ENCODE measurements at regions not wholly inside any gene's neighbourhood (a gene's known extent, or its start where the extent isn't known, plus 50 kb on each side); places are given as distances from the start of the nearest gene placed in this dataset.
"Not testable (repeated sequence)": the region's sequence is repeated elsewhere in the genome, so short reads cannot be mapped to it uniquely, and the experiment has no call there.

GRCh38 chr2:20499387-20499786 lies 52.5 kb downstream of the RHOB start:
- no peak for DNase-seq

DNA sequence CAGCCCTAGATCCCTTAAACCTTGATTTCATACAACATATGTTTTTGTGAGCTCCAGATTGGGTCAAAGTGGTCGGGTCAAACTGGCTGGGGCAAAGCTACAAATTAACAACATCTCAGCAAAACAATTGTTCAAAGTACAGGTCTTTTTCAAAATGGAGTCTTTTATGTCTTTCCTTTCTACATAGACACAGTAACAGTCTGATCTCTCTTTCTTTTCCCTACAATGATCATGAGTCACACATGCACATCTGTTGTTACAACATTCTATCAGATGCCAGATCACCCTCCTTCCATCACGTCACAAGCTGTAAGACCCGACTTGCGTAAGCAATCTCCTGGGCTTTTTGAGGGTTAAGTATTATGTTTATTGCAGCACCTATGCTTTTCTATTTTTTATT lies 55.1 kb downstream of the RHOB start:
- DNase-seq, result peak; percentile 68 to 86 (median 81)

- DNase-seq, result not testable (repeated sequence)
These were observed 55.6 kb downstream of the RHOB start for GRCh38 chr2:20502496-20502895.

GRCh38 chr2:20504174-20504573 lies 57.3 kb downstream of the RHOB start:
- DNase-seq, result no peak

GRCh38 chr2:20506201-20506685 lies 59.4 kb downstream of the RHOB start:
- peak in 2 of 3 donors; percentile 30 to 32 for DNase-seq

DNA sequence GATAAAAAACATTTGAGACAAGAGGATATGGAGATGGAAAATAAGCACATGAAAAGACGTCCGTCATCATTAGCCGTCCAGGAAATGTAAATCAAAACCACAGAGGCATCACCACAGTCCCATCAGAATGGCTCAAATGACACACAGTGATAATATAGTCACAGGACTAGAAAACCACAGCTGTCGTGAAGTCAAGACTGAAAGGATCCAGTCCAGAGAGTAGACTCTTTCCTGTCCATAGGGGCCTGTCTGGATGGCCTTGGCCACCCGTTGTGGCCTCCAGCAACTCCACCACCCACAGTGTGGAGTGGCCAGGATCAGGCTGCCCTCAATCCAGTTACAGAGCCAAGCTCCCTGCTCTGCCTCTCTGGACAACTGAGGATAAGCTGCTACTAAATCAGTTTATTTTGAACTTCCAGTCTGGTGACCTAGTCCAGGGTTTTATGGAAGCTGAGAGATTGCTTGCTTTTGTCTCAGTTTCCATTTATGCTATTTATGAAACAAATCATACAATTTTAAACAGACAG lies 60.4 kb downstream of the RHOB start:
- peak; percentile 60 to 74 (median 63) for DNase-seq

DNA sequence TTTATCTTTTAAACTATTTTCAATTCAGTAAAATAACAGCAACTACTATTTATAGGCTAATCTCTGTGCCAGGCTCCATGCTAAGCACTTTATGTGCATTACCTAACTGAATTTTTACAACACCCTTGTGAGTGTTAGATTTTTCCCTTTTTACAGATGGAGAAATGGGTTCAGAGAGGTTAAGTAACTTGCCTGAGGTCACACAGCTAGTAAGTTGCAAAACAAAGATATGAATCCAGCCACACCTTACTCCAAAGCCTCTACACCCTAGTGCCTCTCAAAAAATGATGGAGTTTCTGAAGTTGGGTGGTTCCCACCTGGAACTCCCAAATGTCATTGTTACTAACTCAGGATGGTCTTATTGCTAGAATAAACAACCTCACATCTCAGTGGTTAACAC lies 60.8 kb downstream of the RHOB start:
- DNase-seq, result no peak

- no peak for DNase-seq
These were observed 62.5 kb downstream of the RHOB start for GRCh38 chr2:20509301-20509769.

DNA sequence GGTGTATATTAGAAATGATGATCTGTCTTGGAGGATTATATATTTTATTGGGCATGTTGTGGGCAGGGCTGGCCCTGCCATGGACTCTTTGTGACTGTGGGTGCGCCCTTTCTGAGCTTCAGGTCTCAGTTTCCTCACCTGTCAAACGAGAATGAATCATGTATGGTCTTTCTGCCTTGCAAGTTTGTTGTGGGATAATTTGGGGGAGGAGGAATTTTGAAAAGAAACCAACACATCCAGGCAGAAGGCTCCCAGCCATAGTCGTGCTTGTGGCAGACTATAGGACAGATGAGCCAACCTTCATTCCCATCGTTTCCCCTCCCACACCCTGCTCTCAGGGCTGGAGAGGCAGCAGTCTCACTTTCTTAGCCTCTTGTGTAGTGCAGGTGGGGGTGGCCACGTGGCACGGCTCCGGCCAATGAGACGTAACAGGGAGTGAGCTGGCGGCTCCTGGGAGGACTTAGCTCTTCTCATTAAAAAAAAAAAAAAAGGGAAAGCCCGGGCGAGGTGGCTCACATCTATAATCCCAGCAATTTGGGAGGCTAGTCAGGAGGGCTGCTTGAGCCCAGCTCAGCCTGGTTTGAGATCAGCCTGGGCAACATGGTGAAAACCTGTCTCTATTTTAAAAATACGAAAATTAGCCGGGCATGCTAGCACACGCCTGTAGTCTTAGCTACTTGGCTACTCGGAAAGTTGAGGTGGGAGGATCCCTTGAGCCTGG lies 63.1 kb downstream of the RHOB start:
- DNase-seq, result peak in 2 of 3 donors; percentile 13 to 33

DNA sequence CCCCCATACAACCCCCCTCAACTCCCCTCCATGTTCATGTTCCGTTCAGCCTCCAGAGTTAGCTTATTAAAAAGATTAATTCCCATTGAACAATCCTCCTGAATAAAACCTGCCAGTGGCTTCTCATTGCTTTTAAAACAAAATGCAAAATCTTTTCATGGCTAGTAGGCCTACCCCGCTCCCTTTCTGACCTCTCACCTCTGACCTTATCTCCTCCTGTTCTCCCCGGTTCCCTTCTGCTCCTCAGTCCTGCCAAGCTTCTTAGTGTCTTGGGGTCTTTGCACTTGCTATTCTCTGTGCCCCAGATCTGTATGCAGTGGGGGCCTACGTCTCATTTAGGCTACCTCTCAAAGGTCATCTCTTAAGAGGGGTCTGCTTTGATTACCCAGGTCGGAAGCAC lies 64.3 kb downstream of the RHOB start:
- DNase-seq, result no peak

DNA sequence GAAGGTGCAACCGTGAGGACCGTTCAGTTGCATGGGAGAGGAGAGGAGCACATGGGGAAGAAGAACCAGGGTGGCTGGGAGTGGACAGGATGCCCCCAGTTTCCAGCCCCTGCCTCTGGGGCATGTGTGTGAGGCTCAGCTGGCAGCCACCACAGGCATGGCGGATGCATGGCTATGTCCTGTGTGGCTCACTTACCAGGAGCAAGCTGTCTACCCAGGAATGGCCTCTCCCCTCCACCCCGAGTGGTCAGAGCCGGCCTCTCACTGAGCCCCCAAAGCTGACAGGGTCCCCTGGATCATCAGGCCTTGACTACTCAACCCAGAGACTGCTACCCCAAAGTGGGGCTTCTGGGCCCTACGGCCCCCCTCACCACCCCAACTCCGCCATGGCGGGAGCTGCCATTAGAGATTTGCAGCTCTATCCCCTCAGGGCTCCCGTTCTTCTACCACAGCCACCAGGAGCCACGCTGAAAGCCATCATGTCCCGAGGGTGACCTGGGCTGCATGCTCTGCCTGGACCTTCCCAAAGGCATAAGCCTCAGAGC lies 65.3 kb downstream of the RHOB start:
- no peak for DNase-seq

DNA sequence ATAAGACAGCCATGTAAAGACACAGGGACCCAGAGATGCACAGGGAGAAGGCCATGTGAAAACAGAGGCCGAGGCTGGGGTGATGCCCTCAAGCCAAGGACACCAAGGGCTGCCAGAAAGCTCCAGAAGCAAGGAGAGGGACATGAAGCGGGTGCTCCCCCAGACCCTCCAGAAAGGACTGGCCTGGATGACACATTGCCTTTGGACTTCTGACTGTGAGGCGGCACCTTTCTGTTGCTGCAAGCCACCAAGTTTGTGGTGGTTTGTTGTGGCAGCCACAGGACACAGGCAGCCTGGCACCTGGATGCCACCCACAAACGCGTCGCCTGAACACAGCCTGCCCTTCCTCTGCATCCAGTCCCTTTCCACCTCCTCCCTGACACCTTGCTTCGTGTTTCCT lies 67.1 kb downstream of the RHOB start:
- no peak for DNase-seq

DNA sequence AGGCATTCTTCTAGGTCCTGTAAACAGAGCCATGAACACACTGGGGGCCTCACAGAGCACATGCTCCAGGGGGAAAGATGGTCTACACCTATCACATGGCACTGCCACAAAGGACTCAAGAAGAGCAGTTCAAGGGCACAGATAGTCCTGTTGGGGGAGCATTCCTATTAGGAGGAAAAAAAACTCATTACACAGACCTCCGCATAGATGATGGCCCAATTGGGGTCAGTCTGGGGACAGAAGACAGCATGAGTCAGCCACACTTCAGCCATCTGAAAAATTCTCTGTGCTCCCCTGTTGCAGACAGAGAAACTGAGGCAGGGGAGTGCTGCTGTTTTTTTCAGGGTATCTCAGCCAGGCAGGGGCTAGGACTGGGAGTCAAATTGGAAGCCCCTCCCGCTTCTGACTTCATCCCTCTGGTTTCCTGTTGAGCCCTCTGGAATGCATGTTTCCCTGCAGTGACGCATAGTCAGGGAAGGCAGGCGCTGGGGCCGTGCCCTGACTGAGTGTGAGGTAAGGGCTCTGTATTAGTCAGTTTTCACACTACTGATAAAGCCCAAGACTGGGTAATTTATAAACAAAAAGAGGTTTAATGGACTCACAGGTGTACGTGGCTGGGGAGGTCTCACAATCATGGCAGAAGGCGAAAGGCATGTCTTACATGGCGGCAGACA lies 67.9 kb downstream of the RHOB start:
- no peak for DNase-seq

- no peak for DNase-seq
These were observed 68.7 kb downstream of the RHOB start for GRCh38 chr2:20515290-20516220.

DNA sequence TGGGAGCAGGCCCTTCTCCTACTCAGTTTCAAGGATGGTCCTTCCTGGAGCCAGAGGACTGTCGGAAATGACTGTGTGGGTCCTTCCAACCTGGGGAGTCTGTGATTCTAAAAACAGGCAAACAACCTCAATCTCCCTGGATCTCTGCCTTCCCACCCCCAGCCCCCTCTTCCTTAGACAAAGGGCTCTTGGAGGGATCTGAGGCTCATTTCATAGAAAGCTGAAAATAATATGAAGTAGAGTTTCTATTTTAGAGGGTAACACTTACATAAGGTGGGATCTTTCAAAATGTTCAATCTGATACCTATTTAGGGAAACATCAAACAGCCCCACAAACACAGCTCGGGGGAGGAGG lies 69.4 kb downstream of the RHOB start:
- no peak for DNase-seq

DNA sequence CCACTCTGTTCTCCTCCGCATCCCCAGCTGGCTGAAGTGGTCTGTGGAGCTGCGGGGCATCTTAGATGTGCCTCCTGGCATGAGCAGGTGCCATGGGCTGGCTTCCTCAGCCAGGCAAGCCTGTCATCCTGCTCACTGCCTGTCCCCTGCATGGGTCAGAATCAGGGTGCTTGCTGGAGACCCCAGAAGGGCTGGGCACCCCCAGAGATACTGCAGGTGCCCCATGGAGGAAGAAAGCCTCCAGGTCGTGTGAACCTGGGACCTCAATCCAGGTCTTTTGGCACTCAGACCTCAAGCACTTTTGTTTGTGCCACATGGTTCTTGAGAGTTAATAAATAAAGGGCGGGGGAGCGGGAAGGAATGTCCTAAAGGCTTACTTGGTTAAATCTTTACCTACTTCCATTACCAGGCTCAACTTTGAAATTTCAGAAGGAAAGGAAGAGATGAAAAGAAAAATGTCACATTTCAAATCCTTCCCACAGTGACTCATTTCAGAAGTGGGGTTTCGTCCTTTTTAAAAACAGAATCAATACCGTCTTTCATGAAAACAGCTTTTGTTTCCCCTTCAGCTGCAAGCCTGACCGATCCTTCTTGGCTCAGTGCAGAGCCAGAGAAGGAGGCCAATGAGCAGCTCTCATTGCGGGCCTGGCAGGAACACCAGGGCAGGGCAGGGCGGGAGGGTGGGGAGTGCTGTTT lies 69.9 kb downstream of the RHOB start:
- DNase-seq, result no peak

DNA sequence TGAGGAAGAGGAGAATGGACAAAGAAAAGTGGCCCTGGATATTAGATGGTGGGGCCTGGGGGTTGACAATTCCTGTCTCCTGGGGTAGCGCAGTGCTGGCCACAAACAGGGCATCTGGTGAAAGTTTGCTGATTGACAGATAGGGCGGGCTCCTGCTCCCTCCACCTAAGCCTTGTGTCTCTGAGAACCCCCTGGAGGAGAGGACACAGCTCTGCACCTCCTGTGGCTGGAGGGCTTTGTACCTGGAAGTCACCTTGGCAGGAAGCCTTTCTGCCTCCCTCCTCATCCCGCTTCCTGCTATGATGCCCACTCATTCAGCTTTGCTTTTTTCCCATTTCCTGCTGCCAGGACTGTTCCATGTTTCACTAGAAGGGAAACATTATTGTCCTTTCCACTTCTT lies 72.4 kb downstream of the RHOB start:
- no peak for DNase-seq

DNA sequence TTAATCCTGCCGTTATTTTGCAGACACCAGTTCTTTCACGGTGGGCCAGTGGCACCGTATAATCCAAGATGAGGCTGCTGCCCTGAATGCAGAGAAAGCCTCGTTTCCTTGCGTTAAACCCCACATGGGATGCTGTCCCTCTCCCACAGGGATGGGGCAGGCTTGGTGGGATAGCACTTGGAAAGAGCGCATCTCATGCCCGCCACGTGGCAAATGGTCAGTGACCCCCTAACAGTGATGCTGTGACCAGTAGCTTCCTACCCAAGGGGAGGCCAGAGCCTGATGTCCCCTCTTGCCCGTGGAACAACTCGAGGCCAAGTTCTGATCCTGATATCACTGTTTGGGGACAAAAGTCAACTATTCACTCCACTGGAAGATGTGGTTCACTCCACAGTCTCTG lies 73.3 kb downstream of the RHOB start:
- no peak for DNase-seq

DNA sequence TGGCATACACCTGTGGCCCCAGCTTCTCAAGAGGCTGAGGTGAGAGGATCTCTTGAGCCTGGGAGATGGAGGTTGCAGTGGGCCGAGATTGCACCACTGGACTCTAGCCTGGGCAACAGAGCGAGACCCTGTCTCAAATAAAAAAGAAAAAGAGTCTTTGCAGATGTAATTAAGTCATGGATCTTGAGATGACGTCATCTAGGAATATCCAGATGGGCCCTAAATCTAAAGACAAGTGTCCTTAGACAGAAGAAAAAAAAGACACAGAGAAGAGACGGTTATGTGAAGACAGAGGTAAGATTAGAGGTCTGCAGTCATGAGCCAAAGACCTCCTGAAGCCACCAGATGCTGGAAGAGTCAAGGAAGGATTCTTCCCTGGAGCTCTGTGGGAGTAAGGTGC lies 74.3 kb downstream of the RHOB start:
- no peak for DNase-seq

DNA sequence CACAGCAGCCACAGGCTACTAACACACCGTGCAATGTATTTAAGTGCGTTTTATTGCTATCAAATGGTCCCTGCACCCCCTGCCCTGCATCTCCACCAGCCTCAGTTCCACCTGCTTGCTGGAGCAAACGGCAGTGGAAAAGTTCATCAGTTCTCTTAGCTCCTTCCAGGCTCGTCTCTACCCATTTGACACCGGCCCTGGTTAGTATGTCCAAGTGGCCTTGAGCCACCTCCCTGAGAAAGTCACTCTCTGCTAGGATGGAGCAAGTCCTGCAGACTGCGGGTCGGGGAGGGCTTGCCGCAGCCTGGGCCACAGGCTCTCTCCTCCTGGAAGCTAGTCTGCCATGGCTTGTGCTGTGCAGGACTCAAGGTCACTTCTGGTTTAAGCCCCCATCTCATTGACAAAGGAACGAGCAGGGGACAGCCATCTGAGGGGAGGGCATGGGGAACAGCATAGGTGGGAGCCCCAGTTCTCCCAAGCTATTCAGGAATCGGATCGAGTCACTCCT lies 74.9 kb downstream of the RHOB start:
- no peak for DNase-seq

- no peak for DNase-seq
These were observed 76.4 kb downstream of the RHOB start for GRCh38 chr2:20523073-20523798.
